Tongue (tissue), 1 donor: ENCODE measurements at regions not wholly inside any gene's neighbourhood (a gene's known extent, or its start where the extent isn't known, plus 50 kb on each side); places are given as distances from the start of the nearest gene placed in this dataset.

ENCODE experiments used
- DNase-seq: peaks from one replicate; pipeline ENCODE4 v3.0.0-alpha.2; 2015

- DNase-seq, result peak; percentile 34
These were observed 88.3 kb upstream of the CTNNB1 start for GRCh38 chr3:41111011-41111410.

- no peak for DNase-seq
These were observed 86.8 kb upstream of the CTNNB1 start for GRCh38 chr3:41112466-41112865.

DNA sequence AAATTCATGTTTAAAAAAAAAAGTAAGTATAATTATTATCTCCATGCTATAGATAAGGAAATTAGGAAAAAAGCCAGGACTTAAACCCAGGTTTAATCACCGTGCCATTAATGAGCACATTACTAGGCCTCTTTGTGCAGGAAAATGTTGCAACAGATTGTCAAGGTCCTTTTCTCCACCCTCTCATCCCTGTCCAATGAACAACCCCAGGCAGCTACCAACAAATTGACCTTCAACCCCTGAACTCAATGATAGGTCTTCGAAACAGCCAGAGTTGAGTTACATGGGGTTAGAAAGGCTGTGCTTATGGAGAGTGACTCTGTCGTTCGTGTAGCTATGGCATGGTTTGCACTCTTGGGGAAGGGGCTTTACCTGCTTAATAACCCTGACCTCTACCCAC lies 84.2 kb upstream of the CTNNB1 start:
- no peak for DNase-seq

DNA sequence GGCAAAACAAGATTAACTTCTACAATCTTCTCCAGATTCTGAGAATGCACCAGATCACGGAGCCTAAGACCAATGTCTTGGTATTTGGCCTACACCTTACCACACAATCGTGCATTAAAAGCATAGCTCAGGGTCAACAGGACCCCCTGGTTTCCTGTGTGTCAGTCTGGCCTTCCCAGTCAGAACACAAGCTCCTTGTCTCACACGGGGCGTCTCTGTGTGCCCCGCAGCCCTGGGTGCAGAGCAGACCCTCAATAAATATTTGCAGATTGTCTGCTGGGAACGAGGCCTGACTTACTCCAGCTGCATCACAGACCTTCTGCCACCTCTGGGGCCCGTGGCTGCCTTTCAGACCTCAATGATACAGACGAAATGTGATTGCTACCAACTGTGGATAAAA lies 82.5 kb upstream of the CTNNB1 start:
- DNase-seq, result no peak

DNA sequence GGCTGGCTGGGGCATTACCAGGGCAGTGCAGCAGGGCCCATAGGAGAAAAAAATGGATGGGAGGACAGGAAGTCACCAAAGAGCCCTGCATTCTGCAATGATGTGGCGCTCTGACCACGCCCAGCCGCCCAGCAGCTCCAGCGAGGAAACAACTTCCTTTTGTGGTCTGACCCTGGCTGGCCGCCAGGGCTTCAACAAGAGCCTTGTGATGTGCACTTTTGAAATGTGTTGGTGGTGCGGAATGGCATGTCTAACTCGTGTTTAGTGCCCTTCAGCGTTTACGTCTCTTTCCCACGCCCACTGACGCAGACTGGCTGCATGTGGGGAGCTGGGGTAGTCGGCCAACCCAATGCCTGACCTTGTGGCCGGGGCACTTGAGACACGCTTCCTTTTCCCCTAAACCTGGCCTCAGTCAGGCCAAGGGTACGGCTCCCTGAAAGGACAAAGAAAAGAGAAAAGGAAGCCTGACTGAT lies 81.9 kb upstream of the CTNNB1 start:
- peak; percentile 82 for DNase-seq

- DNase-seq, result no peak
These were observed 80.6 kb upstream of the CTNNB1 start for GRCh38 chr3:41118461-41119390.

- peak; percentile 37 for DNase-seq
These were observed 78.8 kb upstream of the CTNNB1 start for GRCh38 chr3:41120460-41120859.

DNA sequence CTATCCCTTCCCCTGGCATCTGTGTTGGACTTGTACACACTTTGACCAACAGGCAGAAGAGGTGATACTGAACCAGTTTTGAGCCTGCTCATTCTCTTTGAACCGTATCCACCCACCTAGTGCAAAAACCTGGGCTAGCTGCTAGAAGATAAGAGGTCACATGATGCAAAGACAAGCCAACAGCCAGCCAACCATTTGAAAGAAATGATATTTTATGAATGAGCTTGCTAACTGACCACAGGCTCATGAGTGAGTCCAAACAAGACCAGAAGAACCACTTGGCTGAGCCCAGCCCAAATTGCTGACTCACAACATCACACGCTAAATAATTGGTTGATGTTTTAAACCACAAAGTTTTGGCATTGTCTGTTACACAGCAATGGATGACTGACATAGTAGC lies 74.0 kb upstream of the CTNNB1 start:
- DNase-seq, result no peak

DNA sequence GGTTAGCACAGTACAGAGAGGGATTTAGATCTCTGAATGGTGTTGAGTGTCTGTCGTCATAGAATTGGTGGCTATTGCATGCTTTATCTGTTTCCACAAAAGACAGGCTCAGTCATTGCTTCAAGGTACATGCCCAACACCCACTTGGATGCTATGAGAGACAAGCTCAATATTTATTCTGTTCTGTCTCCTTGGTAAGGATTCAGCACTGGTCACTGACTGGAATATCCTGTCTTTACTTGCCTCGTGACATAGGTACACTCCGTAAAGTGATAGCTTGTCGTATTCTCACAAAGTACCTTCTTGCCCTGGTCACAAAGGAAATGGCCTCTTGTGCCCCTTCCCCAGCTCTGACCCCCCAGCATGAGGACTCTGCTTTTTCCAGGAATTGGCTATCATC lies 72.8 kb upstream of the CTNNB1 start:
- no peak for DNase-seq

- DNase-seq, result no peak
These were observed 72.3 kb upstream of the CTNNB1 start for GRCh38 chr3:41126961-41127360.

DNA sequence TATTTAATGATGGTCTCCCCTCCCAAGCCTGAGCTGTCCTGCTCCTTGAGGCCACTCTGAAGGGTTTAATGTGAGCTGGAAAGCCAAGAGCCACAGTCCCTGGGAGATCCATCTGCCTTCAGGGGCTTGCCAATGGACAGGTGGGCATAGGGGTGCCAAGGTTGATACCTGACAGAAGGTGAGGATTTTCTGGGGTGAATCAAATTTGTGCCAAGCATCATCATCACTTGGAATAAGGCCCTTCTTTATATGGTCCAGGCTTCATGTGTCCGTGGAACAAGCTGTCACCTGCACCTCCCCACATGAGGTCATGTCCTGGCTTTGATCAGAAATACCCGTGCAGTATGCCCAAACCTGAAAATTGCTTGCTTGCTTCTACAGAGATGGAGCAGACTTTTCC lies 71.9 kb upstream of the CTNNB1 start:
- no peak for DNase-seq

DNA sequence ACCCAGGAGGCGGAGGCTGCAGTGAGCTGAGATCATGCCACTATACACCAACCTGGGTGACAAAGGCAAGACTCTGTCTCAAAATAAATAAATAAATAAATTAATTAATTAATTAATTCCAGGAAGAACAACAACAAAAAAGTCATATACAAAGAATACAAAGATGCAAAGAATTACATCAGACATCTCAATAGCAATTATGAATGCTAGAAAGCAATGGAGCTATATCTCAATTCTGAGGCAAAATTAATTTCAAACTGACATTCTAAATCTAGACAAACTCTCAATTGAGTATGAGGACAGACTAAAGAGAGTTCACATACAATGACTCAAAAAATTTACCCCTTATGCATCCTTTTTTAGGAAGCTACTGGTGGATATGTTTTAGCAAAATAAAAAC lies 69.6 kb upstream of the CTNNB1 start:
- DNase-seq, result no peak

DNA sequence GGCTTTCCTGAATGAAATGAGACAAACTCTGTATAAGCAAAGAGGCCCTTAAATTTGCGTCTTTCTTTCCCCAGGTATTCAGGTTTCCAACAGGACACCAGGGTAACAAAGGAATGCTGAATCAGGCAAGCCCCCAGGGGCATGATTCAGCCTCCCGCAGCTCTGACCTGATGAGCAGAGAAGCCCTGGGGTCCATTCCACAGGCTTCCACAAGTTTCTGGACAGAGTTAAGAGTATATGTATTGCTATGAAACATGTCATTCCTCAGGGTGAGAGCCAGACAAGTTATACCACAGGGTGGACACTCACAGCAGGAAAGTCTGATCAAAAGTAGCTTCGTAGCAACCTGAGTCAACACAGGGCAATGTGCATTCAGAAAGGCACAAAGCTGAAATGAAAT lies 68.1 kb upstream of the CTNNB1 start:
- DNase-seq, result no peak

GRCh38 chr3:41137686-41138111 lies 61.6 kb upstream of the CTNNB1 start:
- no peak for DNase-seq

GRCh38 chr3:41138146-41138545 lies 61.2 kb upstream of the CTNNB1 start:
- no peak for DNase-seq

GRCh38 chr3:41138601-41139000 lies 60.7 kb upstream of the CTNNB1 start:
- DNase-seq, result no peak

GRCh38 chr3:41140242-41140641 lies 59.1 kb upstream of the CTNNB1 start:
- DNase-seq, result no peak

DNA sequence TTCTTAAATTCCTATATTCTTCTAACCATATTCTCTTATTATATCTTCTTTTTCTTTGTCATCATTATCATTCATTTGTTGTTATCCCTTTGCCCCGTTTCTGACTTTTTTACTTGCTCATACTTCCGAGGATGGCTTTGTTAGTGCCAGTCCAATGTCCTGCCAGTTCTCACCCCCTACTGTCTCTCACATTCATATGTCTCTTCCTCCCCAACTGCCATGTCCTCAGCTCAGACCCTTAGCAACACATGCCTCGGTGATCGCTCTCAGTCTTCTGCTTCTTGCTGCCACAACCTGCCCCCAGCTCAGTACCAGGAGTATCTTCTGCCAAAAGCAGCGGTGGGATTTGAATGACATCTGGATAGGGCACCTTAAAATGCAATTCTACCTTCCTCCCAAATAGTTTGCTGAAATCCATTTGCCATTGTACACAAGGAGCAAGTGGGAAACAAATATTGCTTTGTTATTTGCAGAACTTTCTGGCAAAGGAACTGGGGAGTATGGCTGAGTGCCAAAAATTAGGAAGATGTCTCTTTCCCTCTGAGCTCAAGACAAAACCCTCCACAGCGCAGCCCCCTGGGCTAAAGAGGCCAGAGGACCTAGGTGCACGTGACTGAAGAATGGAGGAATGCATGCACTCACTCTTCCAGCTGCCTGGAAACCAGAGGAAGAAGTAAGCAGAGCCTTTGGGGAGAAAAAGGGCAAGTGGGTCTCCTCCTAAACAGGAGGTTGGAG lies 57.7 kb upstream of the CTNNB1 start:
- peak; percentile 20 for DNase-seq

DNA sequence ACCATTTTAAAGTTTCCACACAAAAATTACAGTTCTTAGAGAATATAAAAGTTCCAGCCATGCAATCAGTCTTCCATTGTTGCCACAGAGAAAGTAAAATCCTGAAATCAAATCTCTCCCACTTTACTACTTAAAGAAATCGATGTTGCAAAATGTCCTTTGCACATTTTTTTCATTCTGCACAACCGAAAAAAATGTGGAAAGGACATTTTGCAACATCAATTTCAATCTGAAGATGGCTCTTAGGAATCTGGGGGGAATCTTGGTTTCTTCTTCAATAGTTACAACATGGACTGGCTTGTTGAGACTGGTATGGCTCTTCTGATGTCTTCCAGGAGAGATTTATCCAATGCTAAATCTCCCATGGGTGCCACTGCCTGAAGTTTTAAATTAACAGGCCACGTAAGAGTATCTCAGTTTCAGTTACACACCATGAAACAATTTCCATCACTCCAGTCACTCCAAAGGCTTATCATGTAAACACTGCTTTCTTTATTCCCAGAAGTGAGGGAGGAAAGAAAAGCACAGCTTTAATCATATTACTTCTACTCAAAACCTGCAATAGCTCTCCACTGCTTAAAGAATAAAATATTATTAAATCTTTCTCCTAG lies 55.8 kb upstream of the CTNNB1 start:
- DNase-seq, result no peak

- no peak for DNase-seq
These were observed 54.7 kb upstream of the CTNNB1 start for GRCh38 chr3:41144631-41145030.

DNA sequence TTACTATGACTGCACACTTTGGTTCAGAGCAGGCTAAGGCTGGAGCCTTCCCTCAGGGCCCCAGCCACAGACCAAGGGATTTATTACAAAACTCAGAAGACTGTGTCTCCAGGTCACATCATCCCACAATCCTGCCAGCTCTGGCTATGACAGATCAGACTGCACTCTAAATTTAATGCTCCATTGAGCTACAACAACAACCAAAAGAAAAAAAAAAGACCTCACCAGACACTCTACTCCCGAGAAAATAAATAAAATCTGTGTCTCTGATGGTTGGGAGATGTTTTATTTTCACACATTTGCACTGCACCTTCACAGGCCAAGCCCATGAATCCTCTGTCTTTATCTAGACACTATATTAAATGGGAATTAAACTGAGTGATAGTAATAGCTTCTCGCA lies 50.8 kb upstream of the CTNNB1 start:
- DNase-seq, result no peak

GRCh38 chr3:41148901-41149300 lies 50.4 kb upstream of the CTNNB1 start:
- no peak for DNase-seq
